Stomach (tissue), 4 donors: ENCODE measurements at regions not wholly inside any gene's neighbourhood (a gene's known extent, or its start where the extent isn't known, plus 50 kb on each side); places are given as distances from the start of the nearest gene placed in this dataset.

Source experiments
- EP300 ChIP-seq: sonication (generic); formaldehyde crosslinking; IDR thresholded peaks from one replicate; pipeline ENCODE4 v1.6.1; 2017; ENCODE audit warnings: antibody characterized with exemption
- POLR2A ChIP-seq, 4 donors: fragments of 450-650 bp; IDR thresholded peaks; one replicate each; pipeline ENCODE4 v1.6.1; 2016; ENCODE audit warnings: antibody characterized with exemption in 4 of 4, control low read depth in 2 of 4, mild to moderate bottlenecking in 1 of 4, moderate library complexity in 1 of 4
- POLR2AphosphoS5 ChIP-seq, 3 donors: sonication (generic); formaldehyde crosslinking; IDR thresholded peaks; one replicate each; pipeline ENCODE4 v1.6.1; 2016; ENCODE audit warnings: antibody characterized with exemption in 3 of 3
- TF ChIP-seq, protein P1 (sequence below), 7 experiments: fragments of 450-650 bp in 4 of 7; fragments of 200-600 bp in 3 of 7; sonication (generic) in 3 of 7; IDR thresholded peaks; one replicate each; pipeline ENCODE4 v1.5.1; 2016 to 2019; ENCODE audit warnings: antibody characterized with exemption in 7 of 7, control low read depth in 2 of 7, mild to moderate bottlenecking in 1 of 7

DNA sequence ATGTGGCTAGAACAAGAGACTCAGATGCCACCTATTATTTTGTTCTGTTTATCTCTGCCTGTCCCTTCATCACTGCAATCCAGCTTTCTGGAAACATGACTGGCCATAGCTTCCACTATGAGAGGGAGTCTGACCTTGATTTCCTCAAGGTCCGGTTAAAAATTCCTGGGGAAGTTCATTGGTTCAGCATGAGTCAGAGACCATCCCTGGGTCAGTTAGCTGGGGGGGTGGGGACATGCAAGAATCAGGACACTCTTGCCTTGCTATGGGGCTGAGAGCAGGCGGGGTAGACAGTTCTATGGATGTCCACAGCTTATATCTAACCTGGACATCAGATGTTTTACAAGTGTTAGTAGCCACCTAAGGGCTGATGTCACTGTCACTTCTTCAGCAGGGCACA is 81.1 kb downstream of the TENT5C start:
- TF ChIP-seq, protein P1, sequence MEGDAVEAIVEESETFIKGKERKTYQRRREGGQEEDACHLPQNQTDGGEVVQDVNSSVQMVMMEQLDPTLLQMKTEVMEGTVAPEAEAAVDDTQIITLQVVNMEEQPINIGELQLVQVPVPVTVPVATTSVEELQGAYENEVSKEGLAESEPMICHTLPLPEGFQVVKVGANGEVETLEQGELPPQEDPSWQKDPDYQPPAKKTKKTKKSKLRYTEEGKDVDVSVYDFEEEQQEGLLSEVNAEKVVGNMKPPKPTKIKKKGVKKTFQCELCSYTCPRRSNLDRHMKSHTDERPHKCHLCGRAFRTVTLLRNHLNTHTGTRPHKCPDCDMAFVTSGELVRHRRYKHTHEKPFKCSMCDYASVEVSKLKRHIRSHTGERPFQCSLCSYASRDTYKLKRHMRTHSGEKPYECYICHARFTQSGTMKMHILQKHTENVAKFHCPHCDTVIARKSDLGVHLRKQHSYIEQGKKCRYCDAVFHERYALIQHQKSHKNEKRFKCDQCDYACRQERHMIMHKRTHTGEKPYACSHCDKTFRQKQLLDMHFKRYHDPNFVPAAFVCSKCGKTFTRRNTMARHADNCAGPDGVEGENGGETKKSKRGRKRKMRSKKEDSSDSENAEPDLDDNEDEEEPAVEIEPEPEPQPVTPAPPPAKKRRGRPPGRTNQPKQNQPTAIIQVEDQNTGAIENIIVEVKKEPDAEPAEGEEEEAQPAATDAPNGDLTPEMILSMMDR (IDR thresholded peaks at IDR 0.05), result no peak
- TF ChIP-seq EP300 (no peak), POLR2A (IDR thresholded peaks at IDR 0.05) (no peak), POLR2AphosphoS5 (IDR thresholded peaks at IDR 0.05) (no peak)
